GM23248 (cell line): ENCODE measurements at regions not wholly inside any gene's neighbourhood (a gene's known extent, or its start where the extent isn't known, plus 50 kb on each side); places are given as distances from the start of the nearest gene placed in this dataset.

Experiments used
- DNase-seq: peaks from one replicate; pipeline ENCODE4 v3.0.0-alpha.2; 2015
- H2AFZ ChIP-seq: fragments of 200-600 bp; sonication (generic); 2 replicates; pipeline ENCODE4 v1.6.1; 2016; ENCODE audit warnings: antibody characterized with exemption
- H3F3A ChIP-seq: fragments of 200-600 bp; sonication (generic); 2 replicates; pipeline ENCODE4 v1.6.1; 2016; ENCODE audit warnings: mild to moderate bottlenecking, antibody characterized with exemption, mixed run types; ENCODE audit not compliant: insufficient read depth
- H3K27ac ChIP-seq: fragments of 200-600 bp; sonication (generic); 2 replicates; pipeline ENCODE4 v1.5.1; 2016; ENCODE audit warnings: mild to moderate bottlenecking
- H3K27me3 ChIP-seq: fragments of 200-600 bp; sonication (generic); replicated peaks from 2 replicates; pipeline ENCODE4 v1.6.1; 2016; ENCODE audit warnings: mild to moderate bottlenecking; ENCODE audit not compliant: insufficient read depth
- H3K36me3 ChIP-seq: fragments of 200-600 bp; sonication (generic); 2 replicates; pipeline ENCODE4 v1.6.1; 2016; ENCODE audit warnings: low read depth, mild to moderate bottlenecking
- H3K4me1 ChIP-seq: fragments of 200-600 bp; sonication (generic); 2 replicates; pipeline ENCODE4 v1.6.1; 2016; ENCODE audit warnings: mild to moderate bottlenecking; ENCODE audit not compliant: insufficient read depth
- H3K4me2 ChIP-seq: fragments of 200-600 bp; sonication (generic); one replicate; pipeline ENCODE4 v1.6.1; 2016; ENCODE audit warnings: mild to moderate bottlenecking; ENCODE audit not compliant: unreplicated experiment
- H3K4me3 ChIP-seq: fragments of 200-600 bp; sonication (generic); 2 replicates; pipeline ENCODE4 v1.5.1; 2016; ENCODE audit warnings: mild to moderate bottlenecking
- H3K79me2 ChIP-seq: fragments of 200-600 bp; sonication (generic); 2 replicates; pipeline ENCODE4 v1.6.1; 2016; ENCODE audit warnings: mild to moderate bottlenecking; ENCODE audit not compliant: insufficient read depth
- H3K9ac ChIP-seq: fragments of 200-600 bp; sonication (generic); 2 replicates; pipeline ENCODE4 v1.6.1; 2016; ENCODE audit warnings: mild to moderate bottlenecking
- H3K9me2 ChIP-seq: fragments of 200-600 bp; sonication (generic); 2 replicates; pipeline ENCODE4 v1.6.1; 2016; ENCODE audit warnings: mixed run types, mild to moderate bottlenecking, moderate library complexity; ENCODE audit not compliant: insufficient read depth
- H3K9me3 ChIP-seq: fragments of 200-600 bp; sonication (generic); one replicate; pipeline ENCODE4 v1.6.1; 2017; ENCODE audit warnings: low read depth
- H4K20me1 ChIP-seq: fragments of 200-600 bp; sonication (generic); 2 replicates; pipeline ENCODE4 v1.6.0; 2016; ENCODE audit not compliant: insufficient read depth
- EZH2 ChIP-seq: fragments of 200-600 bp; sonication (generic); IDR thresholded peaks from 2 replicates; pipeline ENCODE4 v1.6.1; 2018; ENCODE audit warnings: antibody characterized with exemption, mild to moderate bottlenecking; ENCODE audit not compliant: insufficient read depth, poor library complexity, severe bottlenecking
- EZH2phosphoT487 ChIP-seq: fragments of 200-600 bp; sonication (generic); IDR thresholded peaks from 2 replicates; pipeline ENCODE4 v1.6.1; 2018; ENCODE audit warnings: antibody characterized with exemption, moderate library complexity, mild to moderate bottlenecking, low read depth; ENCODE audit not compliant: insufficient read depth
- WGBS, 2 experiments: methylation state at CpG; one replicate each; pipeline ENCODE4 v1.1.6; 2015 to 2017; ENCODE audit warnings: low lambda C conversion rate in 2 of 2, low coverage in 1 of 2; ENCODE audit errors: missing lambda C conversion rate in 2 of 2; 5-methylcytosine and 5-hydroxymethylcytosine counted together
- in situ Hi-C: fragments of 300-500 bp; cut with MboI; formaldehyde crosslinking; loops from 2 replicates; pipeline ENCODE4 v1.15.0; 2020

DNA sequence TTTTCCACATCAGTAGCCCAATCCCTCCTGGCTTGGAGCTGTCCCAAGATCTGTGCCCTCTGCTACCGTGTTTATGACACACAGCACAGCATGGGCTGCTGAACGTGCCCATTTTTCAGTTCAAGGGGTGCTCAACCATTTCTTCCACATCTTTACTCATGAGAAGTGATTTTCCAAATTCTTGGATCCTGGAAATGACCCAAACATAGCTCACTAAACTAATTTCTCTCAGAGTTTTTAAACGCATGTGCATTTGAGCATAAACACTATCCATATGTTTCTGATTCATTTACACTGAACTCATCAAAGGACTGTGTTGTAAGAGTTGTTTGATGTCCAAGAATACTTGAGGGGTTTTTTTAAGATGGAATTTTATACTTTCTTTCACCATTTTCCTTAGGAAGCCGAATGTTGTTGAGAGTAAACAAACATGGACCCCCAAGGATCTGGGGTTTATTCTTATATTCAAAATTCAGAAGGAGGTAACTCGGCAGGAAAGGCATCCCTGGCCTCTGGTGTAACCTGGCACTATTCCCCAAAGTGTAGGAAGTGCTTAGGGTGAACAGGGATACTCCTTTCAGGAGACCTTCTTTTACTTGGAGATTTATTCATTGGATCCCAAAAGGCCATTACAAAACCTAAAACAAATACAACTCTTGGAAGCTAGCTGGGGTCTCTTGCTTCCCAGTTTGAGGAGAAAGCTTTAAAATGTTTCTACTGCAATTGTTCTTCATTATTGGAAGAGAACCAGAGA is 215.0 kb downstream of the BMP4 start:
- no peak overlapping the region for H3K9ac ChIP-seq
- no peak for TF ChIP-seq EZH2phosphoT487
- TF ChIP-seq EZH2 = no peak
- no peak overlapping the region for H3K4me2 ChIP-seq
- H3K4me1 ChIP-seq = no peaks in the 10 kb centered on the region
- H3K9me2 ChIP-seq = no peaks in the 10 kb centered on the region
- H4K20me1 ChIP-seq = no peaks in the 10 kb centered on the region
- 12 to 14% methylated on average over 5 of the region's 5 CpGs for WGBS, 2 experiments
- H3K27me3 ChIP-seq = no peaks in the 10 kb centered on the region
- in situ Hi-C loops = no loop called here
- no peaks in the 10 kb centered on the region for H3K36me3 ChIP-seq
- no peak overlapping the region for H3K27ac ChIP-seq
- DNase-seq = no peak
- no peaks in the 10 kb centered on the region for H3F3A ChIP-seq
- no peaks in the 10 kb centered on the region for H3K9me3 ChIP-seq
- H3K4me3 ChIP-seq = no peak overlapping the region
- no peaks in the 10 kb centered on the region for H3K79me2 ChIP-seq
- no peak overlapping the region for H2AFZ ChIP-seq

DNA sequence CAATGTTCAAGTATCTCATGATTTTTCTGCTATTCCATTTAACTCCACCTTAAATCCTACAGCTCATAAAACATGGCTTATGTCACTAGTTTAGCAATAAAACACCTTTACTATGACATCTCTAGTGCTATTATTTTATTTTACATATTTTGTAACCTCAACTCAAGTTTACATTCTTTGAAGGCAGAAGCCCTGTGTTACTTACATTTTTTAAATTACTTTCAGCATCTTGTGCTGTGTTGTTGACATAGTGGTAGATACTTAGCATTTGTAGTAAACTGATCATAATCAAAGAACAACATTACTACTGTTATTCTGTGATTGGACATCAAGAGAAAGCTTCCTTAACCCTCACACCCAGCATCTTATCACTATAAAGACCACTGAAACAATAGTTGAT is 216.1 kb downstream of the BMP4 start:
- Histone ChIP-seq H3K4me3 (no peak overlapping the region), H3K9ac (no peak overlapping the region)
- no peak for DNase-seq

DNA sequence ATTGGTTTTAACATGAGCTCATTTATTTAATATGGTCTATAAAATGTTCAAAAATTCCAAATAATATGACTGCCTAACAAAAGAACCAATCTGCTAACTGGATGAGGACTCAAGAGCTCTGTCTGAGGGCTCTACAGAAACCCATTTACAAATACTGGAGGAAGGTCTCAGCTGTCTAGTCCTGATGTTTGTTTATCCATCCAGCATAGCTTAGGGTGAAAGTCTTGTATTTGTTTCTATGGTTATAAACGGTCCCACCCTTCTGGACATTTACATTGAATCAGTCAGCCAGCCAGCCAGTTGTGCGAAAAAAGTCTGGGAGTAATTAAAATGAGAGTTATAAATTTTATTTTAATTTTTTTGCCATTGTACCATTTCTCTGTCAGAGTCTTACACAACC is 220.7 kb downstream of the BMP4 start:
- H3K9me3 ChIP-seq = no peaks in the 10 kb centered on the region
- no peaks in the 10 kb centered on the region for H4K20me1 ChIP-seq
- no peak overlapping the region for H3K9ac ChIP-seq
- in situ Hi-C loops = no loop called here
- H3K27ac ChIP-seq = no peak overlapping the region
- H3K9me2 ChIP-seq = no peaks in the 10 kb centered on the region
- WGBS, 2 experiments = 5 to 15% methylated on average over 2 of the region's 2 CpGs
- H3K4me2 ChIP-seq = no peak overlapping the region
- H2AFZ ChIP-seq = no peak overlapping the region
- TF ChIP-seq EZH2 (no peak), EZH2phosphoT487 (no peak)
- no peaks in the 10 kb centered on the region for H3F3A ChIP-seq
- H3K4me3 ChIP-seq = no peak overlapping the region
- H3K4me1 ChIP-seq = no peaks in the 10 kb centered on the region
- no peaks in the 10 kb centered on the region for H3K79me2 ChIP-seq
- DNase-seq = no peak
- peaks cover 3% of the 10 kb centered on the region for H3K27me3 ChIP-seq
- no peaks in the 10 kb centered on the region for H3K36me3 ChIP-seq

More for the DNA sequence above, 216.1 kb downstream of the BMP4 start:
- no peaks in the 10 kb centered on the region for H3K9me3 ChIP-seq
- in situ Hi-C loops = no loop called here
- no peaks in the 10 kb centered on the region for H3K36me3 ChIP-seq
- H3K9me2 ChIP-seq = no peaks in the 10 kb centered on the region
- H3K27ac ChIP-seq = no peak overlapping the region
- H4K20me1 ChIP-seq = no peaks in the 10 kb centered on the region
- no peaks in the 10 kb centered on the region for H3F3A ChIP-seq
- H3K4me2 ChIP-seq = no peak overlapping the region
- H3K79me2 ChIP-seq = no peaks in the 10 kb centered on the region
- H3K4me1 ChIP-seq = no peaks in the 10 kb centered on the region
- TF ChIP-seq EZH2phosphoT487 (no peak), EZH2 (no peak)
- H2AFZ ChIP-seq = no peak overlapping the region
- H3K27me3 ChIP-seq = no peaks in the 10 kb centered on the region; the same call in 1 of the 2 replicates

DNA sequence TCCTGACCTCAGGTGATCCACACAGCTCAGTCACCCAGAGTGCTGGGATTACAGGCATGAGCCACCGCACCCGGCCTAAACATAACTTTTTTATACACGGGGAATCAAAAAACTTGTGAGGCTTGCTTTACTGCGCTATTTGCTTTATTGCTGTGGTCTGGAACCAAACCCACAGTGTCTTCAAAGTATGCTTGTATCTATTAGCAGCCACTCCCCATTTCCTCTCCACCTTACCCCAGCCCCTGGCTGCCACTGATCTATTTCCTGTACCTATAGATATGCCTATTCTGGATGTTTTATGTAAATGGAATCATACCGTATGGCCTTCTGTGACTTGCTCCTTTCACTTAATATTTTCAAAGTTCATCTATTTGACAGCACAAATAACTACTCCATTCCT is 233.4 kb downstream of the BMP4 start:
- Histone ChIP-seq H3K4me1 (no peaks in the 10 kb centered on the region), H3F3A (no peaks in the 10 kb centered on the region), H3K9me3 (no peaks in the 10 kb centered on the region), H4K20me1 (no peaks in the 10 kb centered on the region), H3K9ac (no peak overlapping the region), H3K27ac (no peak overlapping the region), H3K9me2 (no peaks in the 10 kb centered on the region), H2AFZ (no peak overlapping the region), H3K4me2 (no peak overlapping the region), H3K4me3 (no peak overlapping the region), H3K36me3 (no peaks in the 10 kb centered on the region), H3K79me2 (no peaks in the 10 kb centered on the region), H3K27me3 (no peaks in the 10 kb centered on the region)
- no peak for TF ChIP-seq EZH2
- TF ChIP-seq EZH2phosphoT487 = no peak
- DNase-seq = no peak
- in situ Hi-C loops = no loop called here
- 84 to 90% methylated on average over 5 of the region's 5 CpGs for WGBS, 2 experiments
